SIG-M5 treated with dmso at 0.1 percent for 504 hours (cell line): ENCODE measurements at regions not wholly inside any gene's neighbourhood (a gene's known extent, or its start where the extent isn't known, plus 50 kb on each side); places are given as distances from the start of the nearest gene placed in this dataset.
A peak's percentile ranks its signal among the peaks of the same experiment; 100 is the strongest.

Experiments
- DNase-seq: peaks from one replicate; lab custom pipeline; 2025; ENCODE audit not compliant: unreplicated experiment; lab: John Stamatoyannopoulos, UW

- DNase-seq, result no peak
Measured at GRCh38 chr12:67579662-67580003, 68.9 kb upstream of the DYRK2 start.

GRCh38 chr12:67582238-67582834 is 66.2 kb upstream of the DYRK2 start:
- DNase-seq, result no peak

- no peak for DNase-seq
Measured at GRCh38 chr12:67582844-67583243, 65.7 kb upstream of the DYRK2 start.

GRCh38 chr12:67586951-67587350 is 61.6 kb upstream of the DYRK2 start:
- no peak for DNase-seq

- DNase-seq, result no peak
Measured at GRCh38 chr12:67589078-67589477, 59.5 kb upstream of the DYRK2 start.

GRCh38 chr12:67590149-67590790 is 58.3 kb upstream of the DYRK2 start:
- no peak for DNase-seq

- DNase-seq, result peak; percentile 12
Measured at GRCh38 chr12:67592228-67593011, 56.1 kb upstream of the DYRK2 start.

- peak; percentile 63 for DNase-seq
Measured at GRCh38 chr12:67593041-67593440, 55.5 kb upstream of the DYRK2 start.

- no peak for DNase-seq
Measured at GRCh38 chr12:67593461-67594330, 54.8 kb upstream of the DYRK2 start.

- DNase-seq, result peak; percentile 3
Measured at GRCh38 chr12:67594888-67595287, 53.7 kb upstream of the DYRK2 start.

- peak; percentile 61 for DNase-seq
Measured at GRCh38 chr12:67595365-67595764, 53.2 kb upstream of the DYRK2 start.

- no peak for DNase-seq
Measured at GRCh38 chr12:67598598-67598997, 49.9 kb upstream of the DYRK2 start.
